NCI-H1436 treated with DMSO at 0.1 percent for 48 hours (cell line): ENCODE measurements at regions not wholly inside any gene's neighbourhood (a gene's known extent, or its start where the extent isn't known, plus 50 kb on each side); places are given as distances from the start of the nearest gene placed in this dataset.
A peak's percentile ranks its signal among the peaks of the same experiment; 100 is the strongest.

Experiments used
- DNase-seq: peaks from one replicate; lab custom pipeline; 2025; lab: John Stamatoyannopoulos, UW

GRCh38 chr13:26965952-26966700, 205.5 kb downstream of the USP12 start:
- DNase-seq = no peak

GRCh38 chr13:26964278-26965250, 204.0 kb upstream of the GPR12 start:
- peak; percentile 16 for DNase-seq

- DNase-seq = no peak
Measured at GRCh38 chr13:26962671-26963070, 202.1 kb upstream of the GPR12 start.

- DNase-seq = no peak
Measured at GRCh38 chr13:26961890-26962615, 201.5 kb upstream of the GPR12 start.

- no peak for DNase-seq
Measured at GRCh38 chr13:26957182-26957581, 196.6 kb upstream of the GPR12 start.

GRCh38 chr13:26956522-26957142, 196.0 kb upstream of the GPR12 start:
- no peak for DNase-seq

DNA sequence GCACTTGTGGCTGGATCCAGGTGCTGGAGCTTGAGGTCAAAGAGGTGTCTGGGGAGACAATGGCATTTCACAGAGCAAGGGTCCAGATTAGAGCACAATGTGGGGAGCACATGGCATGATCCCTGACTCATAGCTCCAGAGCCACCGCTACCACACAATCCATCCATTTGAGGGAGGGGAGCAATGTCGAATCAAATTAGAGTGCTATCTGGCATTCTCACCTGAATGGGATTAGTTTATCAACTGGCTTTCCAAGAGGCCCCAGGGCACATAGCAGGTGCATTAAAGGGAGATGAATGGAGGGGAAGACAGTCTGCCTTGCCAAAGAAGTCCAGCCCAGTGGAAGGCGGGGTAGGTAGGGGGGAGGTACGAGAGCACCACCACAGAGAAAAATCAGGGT, 194.4 kb upstream of the GPR12 start:
- DNase-seq = no peak

DNA sequence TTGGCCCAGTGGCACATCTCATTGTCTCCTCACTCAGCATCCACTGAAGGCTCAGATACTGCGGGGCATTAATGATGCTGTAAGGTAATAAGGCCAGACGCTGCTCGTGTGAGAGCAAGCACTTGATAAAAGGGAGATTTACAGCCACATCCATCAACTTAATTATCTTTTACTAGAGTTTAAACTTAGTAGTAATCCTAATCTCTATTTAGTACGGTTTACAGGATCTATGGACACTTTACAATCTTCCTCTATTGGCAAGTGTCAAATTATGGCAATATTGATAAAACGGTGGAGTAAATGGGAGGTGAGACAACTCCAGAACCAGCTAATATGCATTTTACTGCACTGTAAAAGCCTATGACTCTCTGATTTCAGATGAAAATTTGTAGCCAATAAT, 192.7 kb upstream of the GPR12 start:
- no peak for DNase-seq

- DNase-seq = no peak
Measured at GRCh38 chr13:26952551-26953143, 192.1 kb upstream of the GPR12 start.

DNA sequence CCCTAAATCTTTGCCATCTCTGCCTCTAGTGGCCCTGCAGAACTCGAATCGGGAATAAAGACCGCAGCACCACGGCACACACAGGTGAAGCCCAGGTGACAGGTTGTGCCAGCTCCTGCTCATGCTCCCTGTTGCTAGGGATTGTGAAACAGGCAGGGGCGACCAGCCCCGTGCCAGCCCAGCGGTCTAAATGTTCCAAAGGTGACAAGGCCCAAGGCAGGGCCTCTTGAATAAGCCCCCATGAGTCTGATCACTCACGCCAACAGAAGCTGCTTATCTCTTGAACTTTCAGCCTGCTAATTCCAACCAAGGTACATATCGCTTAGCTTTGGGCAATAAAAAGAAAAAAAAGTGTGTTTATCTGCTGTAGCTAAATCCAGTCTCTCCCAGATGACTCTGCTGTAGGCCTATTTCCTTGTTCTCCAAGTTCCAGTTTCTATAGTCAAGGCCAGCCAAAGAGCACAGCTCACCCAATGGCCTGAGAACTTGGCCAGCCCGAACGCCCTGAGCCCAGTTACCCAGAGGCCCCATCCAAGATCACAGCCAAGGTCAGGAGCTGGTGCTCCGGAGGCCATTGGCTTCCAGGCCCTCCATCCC, 191.1 kb upstream of the GPR12 start:
- no peak for DNase-seq

DNA sequence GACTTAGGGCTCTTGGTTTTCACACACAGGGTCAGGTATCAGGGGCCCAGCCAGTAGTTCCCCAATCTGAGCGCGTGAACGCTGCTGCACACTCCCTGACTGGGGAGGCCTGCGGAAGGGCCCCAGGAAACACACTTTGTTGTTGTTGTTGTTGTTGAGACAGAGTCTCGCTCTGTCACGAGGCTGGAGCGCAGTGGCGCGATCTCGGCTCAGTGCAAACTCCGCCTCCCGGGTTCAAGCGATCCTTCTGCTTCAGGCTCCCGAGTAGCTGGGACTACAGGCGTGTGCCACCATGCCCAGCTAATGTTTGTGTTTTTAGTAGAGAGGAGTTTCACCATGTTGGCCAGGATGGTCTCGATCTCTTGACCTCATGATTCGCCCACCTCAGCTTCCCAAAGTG, 190.4 kb upstream of the GPR12 start:
- no peak for DNase-seq

- DNase-seq = no peak
Measured at GRCh38 chr13:26950546-26950945, 190.0 kb upstream of the GPR12 start.

DNA sequence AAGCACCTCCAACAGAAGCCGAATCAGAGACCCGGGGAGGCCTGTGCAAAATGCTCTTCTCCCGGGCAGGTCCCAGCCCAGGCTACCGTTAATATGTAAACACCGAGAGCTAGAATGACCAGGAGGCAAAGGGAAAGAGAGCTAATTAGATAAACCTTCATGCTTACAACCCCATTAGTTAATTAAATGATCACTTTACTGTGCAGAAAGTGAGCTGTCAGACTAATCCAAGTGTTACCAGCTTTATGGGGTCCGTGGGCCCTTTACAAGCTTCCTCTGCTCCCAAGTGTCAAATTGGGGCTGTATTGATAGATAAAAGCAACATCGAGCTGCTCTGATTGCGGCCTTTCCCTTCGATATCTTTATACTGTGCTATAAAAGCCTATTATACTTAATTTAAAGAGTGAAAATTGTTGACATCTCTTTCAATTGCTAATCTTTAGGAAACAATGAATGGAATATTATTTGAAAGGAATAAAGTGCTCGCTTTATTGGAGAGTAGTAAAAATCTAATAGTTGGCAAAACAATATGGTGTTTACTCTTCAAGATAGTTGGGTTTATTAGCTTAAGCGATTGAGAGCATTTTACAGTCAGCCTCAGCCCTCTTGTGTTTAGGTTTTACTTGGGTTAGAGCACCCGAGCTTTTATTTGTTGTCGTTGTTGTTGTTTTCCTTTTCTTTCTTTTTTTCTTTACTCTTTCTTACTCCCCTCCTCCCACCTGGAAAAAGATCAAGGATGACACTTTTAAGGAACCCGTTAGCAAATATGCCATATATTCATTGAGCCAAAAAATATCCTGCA, 189.3 kb upstream of the GPR12 start:
- no peak for DNase-seq

GRCh38 chr13:26948353-26948752, 187.8 kb upstream of the GPR12 start:
- no peak for DNase-seq

- peak; percentile 29 for DNase-seq
Measured at GRCh38 chr13:26946684-26947343, 186.2 kb upstream of the GPR12 start.

DNA sequence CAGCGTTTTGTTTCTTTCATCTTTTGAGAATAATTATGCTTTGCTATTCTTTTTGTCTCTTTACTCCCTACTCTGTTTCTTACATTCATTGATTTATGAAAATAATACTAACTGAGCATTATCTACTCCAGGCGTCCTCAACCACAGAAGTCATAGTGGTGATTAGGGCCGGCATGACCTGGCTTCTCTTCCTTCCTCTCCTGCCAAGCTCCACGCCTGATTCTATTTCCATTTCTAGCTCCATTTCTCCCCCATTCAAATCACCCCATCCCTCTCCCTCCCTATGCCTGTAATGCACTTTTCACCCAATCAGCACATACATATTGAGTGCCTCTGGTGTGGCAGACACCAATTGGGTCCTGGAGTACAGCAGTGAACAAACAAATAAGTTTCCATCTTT, 183.2 kb upstream of the GPR12 start:
- no peak for DNase-seq

- DNase-seq = no peak
Measured at GRCh38 chr13:26942184-26942583, 181.6 kb upstream of the GPR12 start.

GRCh38 chr13:26941345-26942174, 181.0 kb upstream of the GPR12 start:
- no peak for DNase-seq

DNA sequence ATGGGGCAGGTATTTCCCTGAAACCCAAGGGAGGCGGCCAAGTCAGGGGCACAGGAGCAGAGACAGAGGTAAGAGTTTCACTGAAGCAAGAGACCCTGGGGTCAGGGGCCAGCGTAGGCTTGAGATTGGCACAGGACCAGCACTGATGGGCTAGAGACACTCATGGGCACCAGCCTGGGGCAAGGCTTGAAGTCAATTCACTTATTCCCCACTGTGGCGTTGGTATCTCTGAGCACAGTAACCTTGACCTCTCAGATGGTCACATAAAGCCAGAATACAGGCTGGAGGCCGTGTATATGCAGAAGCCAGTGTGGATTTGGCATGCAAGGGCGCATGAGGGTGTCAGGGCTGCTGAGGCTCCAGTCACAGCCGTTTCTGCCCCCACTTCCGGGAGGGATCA, 173.5 kb upstream of the GPR12 start:
- DNase-seq = no peak
